HCT116 (cell line): ENCODE measurements at regions not wholly inside any gene's neighbourhood (a gene's known extent, or its start where the extent isn't known, plus 50 kb on each side); places are given as distances from the start of the nearest gene placed in this dataset.

Source experiments
- ATAC-seq: fragments of 200-7000 bp; cut with Tn5 transposase; 2 replicates; pipeline ENCODE4 v1.9.1; 2020; ENCODE audit warnings: mild to moderate bottlenecking, moderate library complexity
- BruUV-seq: library from RNA; stranded (reverse); fragments of 400-500 nt; replicated peaks from 2 replicates; lab custom pipeline; 2021; lab: Mats Ljungman, UMichigan
- CTCF ChIA-PET: fragments of 300-600 bp; sonication (Branson Sonifier 250); formaldehyde crosslinking; loops from one replicate; lab custom pipeline; 2021; ENCODE audit warnings: antibody characterized with exemption; lab: Charles Lee
- POLR2A ChIA-PET: fragments of 300-600, 350-600 bp; sonication (Branson Sonifier 250); formaldehyde crosslinking; loops from one replicate; lab custom pipeline; 2021; ENCODE audit warnings: antibody characterized with exemption; lab: Charles Lee
- RAD21 ChIA-PET, 2 experiments: fragments of 300-600 bp; sonication (Branson Sonifier 250); formaldehyde crosslinking; loops; one replicate each; lab custom pipeline; 2023; ENCODE audit warnings: low total read pairs in 2 of 2; ENCODE audit not compliant: uncharacterized antibody in 2 of 2, unreplicated experiment in 2 of 2, low non-redundant PET in 1 of 2; lab: Charles Lee
- DNase-seq: peaks from one replicate; pipeline ENCODE4 v3.0.0-alpha.2; 2010; ENCODE audit warnings: low read depth, low spot score
- H2AFZ ChIP-seq: fragments of 200-600 bp; shearing (Covaris generic), sonication (generic); 2 replicates; pipeline ENCODE4 v1.6.1; 2017; ENCODE audit warnings: low read depth, mixed run types, mixed read lengths, antibody characterized with exemption, low read length; ENCODE audit not compliant: poor library complexity, severe bottlenecking
- H3K27ac ChIP-seq: 2 replicates; pipeline ENCODE4 v1.5.1; 2012; ENCODE audit warnings: low read depth, low read length
- H3K27me3 ChIP-seq: fragments of 200-600 bp; sonication (generic); 2 replicates; pipeline ENCODE4 v1.6.1; 2016; ENCODE audit warnings: mixed run types, low read length, mixed read lengths; ENCODE audit not compliant: insufficient read depth
- H3K36me3 ChIP-seq, 2 experiments: fragments of 200-500 bp in 1 of 2; fragments of 200-600 bp in 1 of 2; sonication (Bioruptor generic) in 1 of 2; sonication (generic) in 1 of 2; 2 replicates each; pipeline versions ENCODE4 v1.5.1 to v1.6.1; 2014 to 2016; ENCODE audit warnings: low read length in 2 of 2, inconsistent platforms in 1 of 2, mixed read lengths in 1 of 2, mixed run types in 1 of 2; ENCODE audit not compliant: insufficient read depth in 2 of 2, control insufficient read depth in 1 of 2
- H3K4me1 ChIP-seq, 2 experiments: fragments of 200-600 bp in 1 of 2; sonication (generic) in 1 of 2; 2 replicates each; pipeline versions ENCODE4 v1.5.1 to v1.6.1; 2012 to 2017; ENCODE audit warnings: low read length in 2 of 2, inconsistent platforms in 1 of 2, mild to moderate bottlenecking in 1 of 2, mixed read lengths in 1 of 2, mixed run types in 1 of 2, moderate library complexity in 1 of 2; ENCODE audit not compliant: insufficient read depth in 2 of 2, control insufficient read depth in 1 of 2
- H3K4me2 ChIP-seq: fragments of 200-600 bp; sonication (generic); 2 replicates; pipeline ENCODE4 v1.6.1; 2017; ENCODE audit warnings: mixed run types, low read length, mixed read lengths
- H3K4me3 ChIP-seq, 2 experiments: fragments of 200-600 bp in 1 of 2; sonication (generic) in 1 of 2; replicated peaks in 1 of 2; 2 replicates each; pipeline ENCODE4 v1.5.1; 2011 to 2016; ENCODE audit warnings: low read length in 2 of 2, control low read depth in 1 of 2, low read depth in 1 of 2, mild to moderate bottlenecking in 1 of 2, mixed read lengths in 1 of 2, mixed run types in 1 of 2
- H3K79me2 ChIP-seq: fragments of 200-600 bp; sonication (generic); 2 replicates; pipeline ENCODE4 v1.6.1; 2017; ENCODE audit warnings: mild to moderate bottlenecking, mixed run types, low read length, moderate library complexity, mixed read lengths; ENCODE audit not compliant: insufficient read depth
- H3K9ac ChIP-seq: fragments of 200-600 bp; sonication (generic); 2 replicates; pipeline ENCODE4 v1.6.1; 2016; ENCODE audit warnings: low read length, mixed read lengths
- H3K9me2 ChIP-seq: fragments of 200-600 bp; sonication (generic), shearing (Covaris generic); 2 replicates; pipeline ENCODE4 v1.6.1; 2017; ENCODE audit warnings: mixed run types, mild to moderate bottlenecking, moderate library complexity; ENCODE audit not compliant: insufficient read depth
- H3K9me3 ChIP-seq, 2 experiments: fragments of 200-500 bp in 1 of 2; fragments of 200-600 bp in 1 of 2; sonication (Bioruptor generic) in 1 of 2; sonication (generic) in 1 of 2; 2 replicates each; pipeline ENCODE4 v1.6.1; 2014 to 2017; ENCODE audit warnings: low read length in 2 of 2, mixed read lengths in 2 of 2, inconsistent platforms in 1 of 2, low read depth in 1 of 2, mild to moderate bottlenecking in 1 of 2, mixed run types in 1 of 2, moderate library complexity in 1 of 2; ENCODE audit not compliant: control insufficient read depth in 1 of 2, insufficient read depth in 1 of 2
- H4K20me1 ChIP-seq: fragments of 200-600 bp; sonication (generic), shearing (Covaris generic); 2 replicates; pipeline ENCODE4 v1.6.1; 2017; ENCODE audit warnings: mixed run types, mild to moderate bottlenecking, moderate library complexity; ENCODE audit not compliant: insufficient read depth
- EZH2 ChIP-seq: fragments of 200-600 bp; sonication (generic); IDR thresholded peaks from 2 replicates; pipeline ENCODE4 v1.6.1; 2017; ENCODE audit warnings: antibody characterized with exemption, mixed run types
- EZH2phosphoT487 ChIP-seq: fragments of 200-600 bp; IDR thresholded peaks from 2 replicates; pipeline ENCODE4 v1.6.1; 2018; ENCODE audit warnings: antibody characterized with exemption, borderline replicate concordance
- JUND ChIP-seq: IDR thresholded peaks from 2 replicates; pipeline ENCODE4 v1.6.1; 2012
- SP1 ChIP-seq: IDR thresholded peaks from 2 replicates; pipeline ENCODE4 v1.6.1; 2012; ENCODE audit warnings: low read depth
- intact Hi-C: fragments of 100-400 bp; cut with micrococcal nuclease; formaldehyde crosslinking; loops from 2 replicates; pipeline ENCODE4 v1.10.0; 2022
- TF ChIP-seq, protein P1 (sequence below): IDR thresholded peaks from 2 replicates; pipeline ENCODE4 v1.6.1; 2011; ENCODE audit warnings: mild to moderate bottlenecking, low read length, moderate library complexity; ENCODE audit not compliant: insufficient replicate concordance; ENCODE audit errors: extremely low read depth
- TF ChIP-seq, protein P2 (sequence below): IDR thresholded peaks from 2 replicates; pipeline ENCODE4 v1.6.1; 2012
- TF ChIP-seq, protein P3 (sequence below), 3 experiments: fragments of 200-600 bp in 1 of 3; sonication (generic) in 1 of 3; IDR thresholded peaks in 2 of 3; conservative IDR thresholded peaks in 1 of 3; 2 replicates each; pipeline ENCODE4 v1.5.1; 2012 to 2017; ENCODE audit warnings: low read depth in 2 of 3, low read length in 2 of 3, antibody characterized with exemption in 1 of 3, borderline replicate concordance in 1 of 3, control low read depth in 1 of 3, mild to moderate bottlenecking in 1 of 3, mixed read lengths in 1 of 3, mixed run types in 1 of 3, moderate library complexity in 1 of 3; ENCODE audit not compliant: insufficient read depth in 1 of 3

- TF ChIP-seq, protein P1, sequence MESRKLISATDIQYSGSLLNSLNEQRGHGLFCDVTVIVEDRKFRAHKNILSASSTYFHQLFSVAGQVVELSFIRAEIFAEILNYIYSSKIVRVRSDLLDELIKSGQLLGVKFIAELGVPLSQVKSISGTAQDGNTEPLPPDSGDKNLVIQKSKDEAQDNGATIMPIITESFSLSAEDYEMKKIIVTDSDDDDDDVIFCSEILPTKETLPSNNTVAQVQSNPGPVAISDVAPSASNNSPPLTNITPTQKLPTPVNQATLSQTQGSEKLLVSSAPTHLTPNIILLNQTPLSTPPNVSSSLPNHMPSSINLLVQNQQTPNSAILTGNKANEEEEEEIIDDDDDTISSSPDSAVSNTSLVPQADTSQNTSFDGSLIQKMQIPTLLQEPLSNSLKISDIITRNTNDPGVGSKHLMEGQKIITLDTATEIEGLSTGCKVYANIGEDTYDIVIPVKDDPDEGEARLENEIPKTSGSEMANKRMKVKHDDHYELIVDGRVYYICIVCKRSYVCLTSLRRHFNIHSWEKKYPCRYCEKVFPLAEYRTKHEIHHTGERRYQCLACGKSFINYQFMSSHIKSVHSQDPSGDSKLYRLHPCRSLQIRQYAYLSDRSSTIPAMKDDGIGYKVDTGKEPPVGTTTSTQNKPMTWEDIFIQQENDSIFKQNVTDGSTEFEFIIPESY: no peak
- TF ChIP-seq EZH2phosphoT487 (no peak), JUND (no peak), EZH2 (no peak), SP1 (no peak)
- TF ChIP-seq, protein P2, sequence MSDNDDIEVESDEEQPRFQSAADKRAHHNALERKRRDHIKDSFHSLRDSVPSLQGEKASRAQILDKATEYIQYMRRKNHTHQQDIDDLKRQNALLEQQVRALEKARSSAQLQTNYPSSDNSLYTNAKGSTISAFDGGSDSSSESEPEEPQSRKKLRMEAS: no peak
- TF ChIP-seq, protein P3, sequence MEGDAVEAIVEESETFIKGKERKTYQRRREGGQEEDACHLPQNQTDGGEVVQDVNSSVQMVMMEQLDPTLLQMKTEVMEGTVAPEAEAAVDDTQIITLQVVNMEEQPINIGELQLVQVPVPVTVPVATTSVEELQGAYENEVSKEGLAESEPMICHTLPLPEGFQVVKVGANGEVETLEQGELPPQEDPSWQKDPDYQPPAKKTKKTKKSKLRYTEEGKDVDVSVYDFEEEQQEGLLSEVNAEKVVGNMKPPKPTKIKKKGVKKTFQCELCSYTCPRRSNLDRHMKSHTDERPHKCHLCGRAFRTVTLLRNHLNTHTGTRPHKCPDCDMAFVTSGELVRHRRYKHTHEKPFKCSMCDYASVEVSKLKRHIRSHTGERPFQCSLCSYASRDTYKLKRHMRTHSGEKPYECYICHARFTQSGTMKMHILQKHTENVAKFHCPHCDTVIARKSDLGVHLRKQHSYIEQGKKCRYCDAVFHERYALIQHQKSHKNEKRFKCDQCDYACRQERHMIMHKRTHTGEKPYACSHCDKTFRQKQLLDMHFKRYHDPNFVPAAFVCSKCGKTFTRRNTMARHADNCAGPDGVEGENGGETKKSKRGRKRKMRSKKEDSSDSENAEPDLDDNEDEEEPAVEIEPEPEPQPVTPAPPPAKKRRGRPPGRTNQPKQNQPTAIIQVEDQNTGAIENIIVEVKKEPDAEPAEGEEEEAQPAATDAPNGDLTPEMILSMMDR (IDR thresholded peaks at IDR 0.05 in 2 of 3, conservative IDR thresholded peaks at IDR 0.05 in 1 of 3; ENCODE audit: borderline replicate concordance in 1 of 3, insufficient read depth in 1 of 3, low read depth in 2 of 3, low read length in 2 of 3): 0 out of 6 replicates have a peak, but pooled peaks of 1 of the 3 experiments have one; percentile 5
- H3K4me3 ChIP-seq: no peak overlapping the region
- H3K9me2 ChIP-seq: no peaks in the 10 kb centered on the region
- CTCF ChIA-PET: no interaction called here
- H3K27me3 ChIP-seq: no peaks in the 10 kb centered on the region
- H3K9me3 ChIP-seq: no peaks in the 10 kb centered on the region
- H4K20me1 ChIP-seq: no peaks in the 10 kb centered on the region
- H3K4me2 ChIP-seq: no peak overlapping the region
- no peaks in the 10 kb centered on the region for H3K79me2 ChIP-seq
- intact Hi-C loops: no loop called here
- POLR2A ChIA-PET: no interaction called here
- no peak overlapping the region for H2AFZ ChIP-seq
- RAD21 ChIA-PET: no interaction called here
- BruUV-seq: no TSS peak
- ATAC-seq (no peak), DNase-seq (no peak)
- H3K9ac ChIP-seq: no peak overlapping the region
- no peaks in the 10 kb centered on the region for H3K36me3 ChIP-seq
- H3K27ac ChIP-seq: no peak overlapping the region
- H3K4me1 ChIP-seq: no peaks in the 10 kb centered on the region
Measured at GRCh38 chr1:118826669-118827068, 161.5 kb downstream of the TBX15 start.
